ENCODE measurements at regions not wholly inside any gene's neighbourhood (a gene's known extent, or its start where the extent isn't known, plus 50 kb on each side); places are given as distances from the start of the nearest gene placed in this dataset.

- Histone ChIP-seq H3K4me1 (no peaks in the 10 kb centered on the region), H3K9me3 (ENCODE audit: low read depth) (no peaks in the 10 kb centered on the region), H3K79me2 (ENCODE audit: low read depth) (no peaks in the 10 kb centered on the region), H3F3A (ENCODE audit: low read depth) (no peaks in the 10 kb centered on the region), H2AFZ (replicated peaks) (no peak overlapping the region), H3K36me3 (no peaks in the 10 kb centered on the region), H3K27ac (no peak overlapping the region), H3K4me2 (no peak overlapping the region), H4K20me1 (ENCODE audit: low read depth) (no peaks in the 10 kb centered on the region), H3K27me3 (no peaks in the 10 kb centered on the region), H3K4me3 (no peak overlapping the region), H3K9ac (no peak overlapping the region)
- Mint-ChIP-seq H3K9me3 (no peaks in the 10 kb centered on the region), H3K4me3 (no peak overlapping the region), H3K4me1 (no peaks in the 10 kb centered on the region), H3K36me3 (no peaks in the 10 kb centered on the region), H3K27ac (no peak overlapping the region), H3K27me3 (ENCODE audit: insufficient read depth, low read depth) (no peaks in the 10 kb centered on the region)
- DNase-seq (ENCODE audit: low spot score): no peak
- TF ChIP-seq EZH2phosphoT487 (IDR thresholded peaks at IDR 0.05): no peak
- TF ChIP-seq CTCF (IDR thresholded peaks at IDR 0.05): no peak
- no peak for TF ChIP-seq EZH2 (IDR thresholded peaks at IDR 0.05)
Measured at GRCh38 chr1:115168026-115168425, 78.7 kb upstream of the TSPAN2 start.

- DNase-seq (ENCODE audit: low spot score): no peak
- Mint-ChIP-seq H3K9me3 (no peaks in the 10 kb centered on the region), H3K4me3 (no peak overlapping the region), H3K27ac (no peak overlapping the region), H3K27me3 (ENCODE audit: insufficient read depth, low read depth) (no peaks in the 10 kb centered on the region), H3K36me3 (no peaks in the 10 kb centered on the region), H3K4me1 (no peaks in the 10 kb centered on the region)
- Histone ChIP-seq H3K9me3 (ENCODE audit: low read depth) (no peaks in the 10 kb centered on the region), H3K79me2 (ENCODE audit: low read depth) (no peaks in the 10 kb centered on the region), H2AFZ (replicated peaks) (no peak overlapping the region), H3K4me1 (no peaks in the 10 kb centered on the region), H3F3A (ENCODE audit: low read depth) (no peaks in the 10 kb centered on the region), H3K27me3 (no peaks in the 10 kb centered on the region), H3K4me2 (no peak overlapping the region), H3K36me3 (no peaks in the 10 kb centered on the region), H3K4me3 (no peak overlapping the region), H4K20me1 (ENCODE audit: low read depth) (no peaks in the 10 kb centered on the region), H3K27ac (no peak overlapping the region), H3K9ac (no peak overlapping the region)
- no peak for TF ChIP-seq EZH2 (IDR thresholded peaks at IDR 0.05)
- TF ChIP-seq CTCF (IDR thresholded peaks at IDR 0.05): no peak
- no peak for TF ChIP-seq EZH2phosphoT487 (IDR thresholded peaks at IDR 0.05)
Measured at GRCh38 chr1:115166531-115167091, 77.3 kb upstream of the TSPAN2 start.

GRCh38 chr1:115165776-115166175, 76.5 kb upstream of the TSPAN2 start:
- Mint-ChIP-seq H3K4me1 (no peaks in the 10 kb centered on the region), H3K27ac (no peak overlapping the region), H3K36me3 (no peaks in the 10 kb centered on the region), H3K4me3 (no peak overlapping the region), H3K9me3 (no peaks in the 10 kb centered on the region), H3K27me3 (ENCODE audit: insufficient read depth, low read depth) (no peaks in the 10 kb centered on the region)
- Histone ChIP-seq H3K79me2 (ENCODE audit: low read depth) (no peaks in the 10 kb centered on the region), H3K4me2 (no peak overlapping the region), H3K9me3 (ENCODE audit: low read depth) (no peaks in the 10 kb centered on the region), H3F3A (ENCODE audit: low read depth) (no peaks in the 10 kb centered on the region), H4K20me1 (ENCODE audit: low read depth) (no peaks in the 10 kb centered on the region), H3K27me3 (no peaks in the 10 kb centered on the region), H2AFZ (replicated peaks) (no peak overlapping the region), H3K36me3 (no peaks in the 10 kb centered on the region), H3K9ac (no peak overlapping the region), H3K4me3 (no peak overlapping the region), H3K4me1 (no peaks in the 10 kb centered on the region), H3K27ac (no peak overlapping the region)
- TF ChIP-seq EZH2 (IDR thresholded peaks at IDR 0.05) (no peak), CTCF (IDR thresholded peaks at IDR 0.05) (no peak), EZH2phosphoT487 (IDR thresholded peaks at IDR 0.05) (no peak)
- DNase-seq (ENCODE audit: low spot score): no peak

Measured in neural progenitor cell (in vitro differentiated cells).